ENCODE measurements at regions not wholly inside any gene's neighbourhood (a gene's known extent, or its start where the extent isn't known, plus 50 kb on each side); places are given as distances from the start of the nearest gene placed in this dataset.

- TF ChIP-seq, protein P1, sequence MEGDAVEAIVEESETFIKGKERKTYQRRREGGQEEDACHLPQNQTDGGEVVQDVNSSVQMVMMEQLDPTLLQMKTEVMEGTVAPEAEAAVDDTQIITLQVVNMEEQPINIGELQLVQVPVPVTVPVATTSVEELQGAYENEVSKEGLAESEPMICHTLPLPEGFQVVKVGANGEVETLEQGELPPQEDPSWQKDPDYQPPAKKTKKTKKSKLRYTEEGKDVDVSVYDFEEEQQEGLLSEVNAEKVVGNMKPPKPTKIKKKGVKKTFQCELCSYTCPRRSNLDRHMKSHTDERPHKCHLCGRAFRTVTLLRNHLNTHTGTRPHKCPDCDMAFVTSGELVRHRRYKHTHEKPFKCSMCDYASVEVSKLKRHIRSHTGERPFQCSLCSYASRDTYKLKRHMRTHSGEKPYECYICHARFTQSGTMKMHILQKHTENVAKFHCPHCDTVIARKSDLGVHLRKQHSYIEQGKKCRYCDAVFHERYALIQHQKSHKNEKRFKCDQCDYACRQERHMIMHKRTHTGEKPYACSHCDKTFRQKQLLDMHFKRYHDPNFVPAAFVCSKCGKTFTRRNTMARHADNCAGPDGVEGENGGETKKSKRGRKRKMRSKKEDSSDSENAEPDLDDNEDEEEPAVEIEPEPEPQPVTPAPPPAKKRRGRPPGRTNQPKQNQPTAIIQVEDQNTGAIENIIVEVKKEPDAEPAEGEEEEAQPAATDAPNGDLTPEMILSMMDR (IDR thresholded peaks at IDR 0.05; ENCODE audit: insufficient read depth, low read depth, low read length) = no peak
- no peak for DNase-seq (ENCODE audit: low read depth)
- H3K4me3 ChIP-seq (ENCODE audit: low read depth, low read length) = no peak overlapping the region
Measured at GRCh38 chr18:37913051-37913450, 347.5 kb upstream of the CELF4 start.

DNA sequence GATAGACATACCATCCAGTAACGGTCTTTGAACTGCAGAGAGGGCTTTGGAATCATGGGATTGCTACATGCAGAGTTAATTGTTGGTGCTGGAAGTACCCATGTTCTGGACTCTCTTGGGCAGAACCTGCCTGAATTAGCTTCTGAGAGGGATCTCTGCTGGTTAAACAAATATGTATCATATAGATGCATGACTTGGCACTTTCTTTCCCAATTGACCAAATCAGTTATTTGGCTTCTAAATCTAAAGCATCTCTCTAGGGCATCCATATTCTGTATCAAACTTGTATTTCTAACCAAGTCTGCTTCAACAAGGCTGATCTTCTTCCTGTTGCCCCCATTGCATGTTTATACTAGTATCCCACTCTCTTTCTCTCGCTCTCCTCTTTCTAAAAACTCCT lies 336.7 kb upstream of the CELF4 start:
- H3K4me3 ChIP-seq (ENCODE audit: low read depth, low read length) = no peak overlapping the region
- TF ChIP-seq, protein P1 (IDR thresholded peaks at IDR 0.05; ENCODE audit: insufficient read depth, low read depth, low read length) = no peak
- DNase-seq (ENCODE audit: low read depth) = no peak

- DNase-seq (ENCODE audit: low read depth) = no peak
- TF ChIP-seq, protein P1 (IDR thresholded peaks at IDR 0.05; ENCODE audit: insufficient read depth, low read depth, low read length) = no peak
- H3K4me3 ChIP-seq (ENCODE audit: low read depth, low read length) = no peak overlapping the region
Measured at GRCh38 chr18:37900326-37900725, 334.7 kb upstream of the CELF4 start.

- DNase-seq (ENCODE audit: low read depth) = no peak
- TF ChIP-seq, protein P1 (IDR thresholded peaks at IDR 0.05; ENCODE audit: insufficient read depth, low read depth, low read length) = no peak
- no peak overlapping the region for H3K4me3 ChIP-seq (ENCODE audit: low read depth, low read length)
Measured at GRCh38 chr18:37889963-37890362, 324.4 kb upstream of the CELF4 start.

DNA sequence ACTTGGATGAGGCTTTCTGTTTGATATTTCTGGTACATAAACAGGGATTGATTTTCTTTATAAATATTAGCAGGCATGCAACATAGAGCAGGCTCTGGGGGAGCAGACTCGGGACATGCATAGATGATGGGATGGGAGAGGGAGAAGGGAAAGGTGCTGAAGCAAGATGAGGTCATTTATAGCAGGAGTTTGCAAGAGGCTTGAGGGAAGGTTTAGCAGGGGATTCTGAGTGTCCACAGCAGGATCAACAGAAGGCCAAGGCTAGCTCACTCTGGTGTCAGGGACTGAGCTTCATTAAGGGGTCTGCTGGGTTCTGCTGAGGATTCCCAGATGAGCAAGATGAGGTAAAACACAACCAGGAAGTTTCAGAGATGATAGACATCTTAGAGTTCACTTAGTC lies 309.1 kb upstream of the CELF4 start:
- H3K4me3 ChIP-seq (ENCODE audit: low read depth, low read length) = no peak overlapping the region
- no peak for DNase-seq (ENCODE audit: low read depth)
- TF ChIP-seq, protein P1 (IDR thresholded peaks at IDR 0.05; ENCODE audit: insufficient read depth, low read depth, low read length) = no peak

- H3K4me3 ChIP-seq (ENCODE audit: low read depth, low read length) = no peak overlapping the region
- no peak for DNase-seq (ENCODE audit: low read depth)
- TF ChIP-seq, protein P1 (IDR thresholded peaks at IDR 0.05; ENCODE audit: insufficient read depth, low read depth, low read length) = no peak
Measured at GRCh38 chr18:37873416-37873815, 307.8 kb upstream of the CELF4 start.

- H3K4me3 ChIP-seq (ENCODE audit: low read depth, low read length) = no peak overlapping the region
- TF ChIP-seq, protein P1 (IDR thresholded peaks at IDR 0.05; ENCODE audit: insufficient read depth, low read depth, low read length) = no peak
- no peak for DNase-seq (ENCODE audit: low read depth)
Measured at GRCh38 chr18:37872562-37872961, 307.0 kb upstream of the CELF4 start.

All from fibroblast of villous mesenchyme (primary cell).